Nephron (organoid): ENCODE measurements at regions not wholly inside any gene's neighbourhood (a gene's known extent, or its start where the extent isn't known, plus 50 kb on each side); places are given as distances from the start of the nearest gene placed in this dataset.

ENCODE experiments used
- H3K27ac Mint-ChIP-seq, 3 experiments: 2 replicates each; pipeline ENCODE4 v1.8.0; 2020; ENCODE audit warnings: mixed read lengths in 3 of 3, mild to moderate bottlenecking in 2 of 3, moderate library complexity in 1 of 3
- H3K27me3 Mint-ChIP-seq: 2 replicates; pipeline ENCODE4 v1.8.0; 2021; ENCODE audit warnings: low read depth, mild to moderate bottlenecking, moderate library complexity, mixed read lengths
- H3K36me3 Mint-ChIP-seq: 2 replicates; pipeline ENCODE4 v1.8.0; 2020; ENCODE audit warnings: low read depth, mixed read lengths
- H3K4me1 Mint-ChIP-seq: 2 replicates; pipeline ENCODE4 v1.8.0; 2020; ENCODE audit warnings: mixed read lengths
- H3K4me3 Mint-ChIP-seq, 3 experiments: 2 replicates each; pipeline ENCODE4 v1.8.0; 2020; ENCODE audit warnings: mild to moderate bottlenecking in 3 of 3, mixed read lengths in 3 of 3, moderate library complexity in 2 of 3
- H3K9me3 Mint-ChIP-seq: 2 replicates; pipeline ENCODE4 v1.8.0; 2020; ENCODE audit warnings: mixed read lengths
- TF ChIP-seq, protein P1 (sequence below), 3 experiments: fragments of 200-600 bp; sonication (generic); IDR thresholded peaks; one replicate each; pipeline ENCODE4 v1.5.0; 2021; ENCODE audit warnings: antibody characterized with exemption in 3 of 3; ENCODE audit not compliant: unreplicated experiment in 3 of 3

GRCh38 chr14:35234012-35234805 lies 58.0 kb upstream of the PSMA6 start:
- no peak overlapping the region for H3K4me3 Mint-ChIP-seq
- TF ChIP-seq, protein P1, sequence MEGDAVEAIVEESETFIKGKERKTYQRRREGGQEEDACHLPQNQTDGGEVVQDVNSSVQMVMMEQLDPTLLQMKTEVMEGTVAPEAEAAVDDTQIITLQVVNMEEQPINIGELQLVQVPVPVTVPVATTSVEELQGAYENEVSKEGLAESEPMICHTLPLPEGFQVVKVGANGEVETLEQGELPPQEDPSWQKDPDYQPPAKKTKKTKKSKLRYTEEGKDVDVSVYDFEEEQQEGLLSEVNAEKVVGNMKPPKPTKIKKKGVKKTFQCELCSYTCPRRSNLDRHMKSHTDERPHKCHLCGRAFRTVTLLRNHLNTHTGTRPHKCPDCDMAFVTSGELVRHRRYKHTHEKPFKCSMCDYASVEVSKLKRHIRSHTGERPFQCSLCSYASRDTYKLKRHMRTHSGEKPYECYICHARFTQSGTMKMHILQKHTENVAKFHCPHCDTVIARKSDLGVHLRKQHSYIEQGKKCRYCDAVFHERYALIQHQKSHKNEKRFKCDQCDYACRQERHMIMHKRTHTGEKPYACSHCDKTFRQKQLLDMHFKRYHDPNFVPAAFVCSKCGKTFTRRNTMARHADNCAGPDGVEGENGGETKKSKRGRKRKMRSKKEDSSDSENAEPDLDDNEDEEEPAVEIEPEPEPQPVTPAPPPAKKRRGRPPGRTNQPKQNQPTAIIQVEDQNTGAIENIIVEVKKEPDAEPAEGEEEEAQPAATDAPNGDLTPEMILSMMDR (IDR thresholded peaks at IDR 0.05; ENCODE audit: unreplicated experiment in 3 of 3) = no peak
- no peaks in the 10 kb centered on the region for H3K27me3 Mint-ChIP-seq

DNA sequence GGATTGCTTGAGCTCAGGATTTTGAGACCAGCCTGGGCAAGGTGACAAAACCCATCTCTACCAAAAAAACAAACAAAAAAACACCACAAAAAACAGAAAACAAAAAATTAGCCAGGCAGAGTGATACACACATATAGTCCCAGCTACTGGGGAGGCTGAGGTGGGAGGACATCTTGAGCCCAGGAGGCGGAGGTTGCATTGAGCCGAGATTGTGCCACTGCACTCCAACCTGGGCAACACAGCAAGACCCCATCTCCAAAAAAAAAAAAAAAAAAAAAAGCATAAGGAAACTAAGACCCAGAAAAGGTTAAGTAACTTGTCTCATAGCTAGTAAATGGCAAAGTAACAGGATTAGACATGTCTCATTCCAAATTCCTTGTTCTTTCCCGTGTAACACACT lies 56.3 kb upstream of the PSMA6 start:
- Mint-ChIP-seq H3K27me3 (no peaks in the 10 kb centered on the region), H3K4me3 (no peak overlapping the region), H3K4me1 (peaks cover 17% of the 10 kb centered on the region), H3K9me3 (no peaks in the 10 kb centered on the region), H3K36me3 (peaks cover 5% of the 10 kb centered on the region), H3K27ac (no peak overlapping the region)
- TF ChIP-seq, protein P1 (IDR thresholded peaks at IDR 0.05; ENCODE audit: unreplicated experiment in 3 of 3) = no peak

More at GRCh38 chr14:35234012-35234805, 58.0 kb upstream of the PSMA6 start:
- H3K4me1 Mint-ChIP-seq = peaks cover 22% of the 10 kb centered on the region
- peak overlapping the region; percentile 26 to 49 (median 45) for H3K27ac Mint-ChIP-seq
- H3K9me3 Mint-ChIP-seq = no peaks in the 10 kb centered on the region
- peaks cover 5% of the 10 kb centered on the region for H3K36me3 Mint-ChIP-seq

- Mint-ChIP-seq H3K36me3 (peaks cover 5% of the 10 kb centered on the region), H3K4me3 (no peak overlapping the region)
These were observed 55.4 kb upstream of the PSMA6 start for GRCh38 chr14:35236806-35237205.

GRCh38 chr14:35240231-35240630 lies 52.0 kb upstream of the PSMA6 start:
- Mint-ChIP-seq H3K27me3 (no peaks in the 10 kb centered on the region), H3K36me3 (peaks cover 5% of the 10 kb centered on the region), H3K27ac (no peak overlapping the region), H3K9me3 (no peaks in the 10 kb centered on the region), H3K4me1 (peaks cover 22% of the 10 kb centered on the region), H3K4me3 (no peak overlapping the region)
- TF ChIP-seq, protein P1 (IDR thresholded peaks at IDR 0.05; ENCODE audit: unreplicated experiment in 3 of 3) = no peak

More at GRCh38 chr14:35236806-35237205, 55.4 kb upstream of the PSMA6 start:
- H3K4me1 Mint-ChIP-seq = peaks cover 17% of the 10 kb centered on the region
- H3K27me3 Mint-ChIP-seq = no peaks in the 10 kb centered on the region
- no peak overlapping the region for H3K27ac Mint-ChIP-seq
- TF ChIP-seq, protein P1 (IDR thresholded peaks at IDR 0.05; ENCODE audit: unreplicated experiment in 3 of 3) = no peak
- no peaks in the 10 kb centered on the region for H3K9me3 Mint-ChIP-seq
